GM12864 (cell line): ENCODE measurements at regions not wholly inside any gene's neighbourhood (a gene's known extent, or its start where the extent isn't known, plus 50 kb on each side); places are given as distances from the start of the nearest gene placed in this dataset.
A peak's percentile ranks its signal among the peaks of the same experiment; 100 is the strongest.

Experiments
- DNase-seq: peaks from one replicate; pipeline ENCODE4 v3.0.0-alpha.2; 2011; ENCODE audit warnings: low read depth
- H3K4me3 ChIP-seq: 2 replicates; pipeline ENCODE4 v1.5.1; 2011; ENCODE audit warnings: mild to moderate bottlenecking, low read depth, low read length, control low read depth
- CTCF ChIP-seq: IDR thresholded peaks from 2 replicates; pipeline ENCODE4 v1.5.1; 2011; ENCODE audit warnings: low read depth, mild to moderate bottlenecking, moderate library complexity, low read length, control low read depth, inconsistent platforms; ENCODE audit errors: missing control alignments

- no peak overlapping the region for H3K4me3 ChIP-seq
- TF ChIP-seq CTCF, result no peak
- no peak for DNase-seq
These were observed 902.5 kb downstream of the KCNJ2 start for GRCh38 chr17:71071837-71072236.

GRCh38 chr17:71080937-71081336, 911.6 kb downstream of the KCNJ2 start:
- no peak overlapping the region for H3K4me3 ChIP-seq
- DNase-seq, result no peak
- no peak for TF ChIP-seq CTCF

GRCh38 chr17:71081666-71082065, 912.3 kb downstream of the KCNJ2 start:
- no peak overlapping the region for H3K4me3 ChIP-seq
- TF ChIP-seq CTCF, result no peak
- DNase-seq, result no peak

GRCh38 chr17:71084219-71084618, 914.9 kb downstream of the KCNJ2 start:
- H3K4me3 ChIP-seq, result no peak overlapping the region
- TF ChIP-seq CTCF, result peak; percentile 23
- no peak for DNase-seq

GRCh38 chr17:71084838-71085237, 915.5 kb downstream of the KCNJ2 start:
- H3K4me3 ChIP-seq, result no peak overlapping the region
- no peak for DNase-seq
- TF ChIP-seq CTCF, result no peak

GRCh38 chr17:71085238-71086033, 916.1 kb downstream of the KCNJ2 start:
- no peak overlapping the region for H3K4me3 ChIP-seq
- TF ChIP-seq CTCF, result peak; percentile 42
- DNase-seq, result no peak

GRCh38 chr17:71089431-71089830, 920.1 kb downstream of the KCNJ2 start:
- no peak for DNase-seq
- no peak overlapping the region for H3K4me3 ChIP-seq
- no peak for TF ChIP-seq CTCF
